D721Med (cell line): ENCODE measurements at regions not wholly inside any gene's neighbourhood (a gene's known extent, or its start where the extent isn't known, plus 50 kb on each side); places are given as distances from the start of the nearest gene placed in this dataset.

Experiments used
- DNase-seq: peaks from one replicate; pipeline ENCODE4 v3.0.0; 2011; ENCODE audit warnings: low spot score; ENCODE audit not compliant: insufficient read length
- FAIRE-seq: peaks from 2 replicates; lab custom pipeline; 2011; peaks lifted over from hg19 to GRCh38; lab: Jason Lieb, UNC
- TF ChIP-seq, protein P1 (sequence below): IDR thresholded peaks from 2 replicates; pipeline ENCODE4 v1.5.1; 2012; ENCODE audit warnings: mild to moderate bottlenecking, control low read depth; ENCODE audit not compliant: insufficient read depth; ENCODE audit errors: missing control alignments

- no peak for FAIRE-seq
- DNase-seq, result no peak
- TF ChIP-seq, protein P1, sequence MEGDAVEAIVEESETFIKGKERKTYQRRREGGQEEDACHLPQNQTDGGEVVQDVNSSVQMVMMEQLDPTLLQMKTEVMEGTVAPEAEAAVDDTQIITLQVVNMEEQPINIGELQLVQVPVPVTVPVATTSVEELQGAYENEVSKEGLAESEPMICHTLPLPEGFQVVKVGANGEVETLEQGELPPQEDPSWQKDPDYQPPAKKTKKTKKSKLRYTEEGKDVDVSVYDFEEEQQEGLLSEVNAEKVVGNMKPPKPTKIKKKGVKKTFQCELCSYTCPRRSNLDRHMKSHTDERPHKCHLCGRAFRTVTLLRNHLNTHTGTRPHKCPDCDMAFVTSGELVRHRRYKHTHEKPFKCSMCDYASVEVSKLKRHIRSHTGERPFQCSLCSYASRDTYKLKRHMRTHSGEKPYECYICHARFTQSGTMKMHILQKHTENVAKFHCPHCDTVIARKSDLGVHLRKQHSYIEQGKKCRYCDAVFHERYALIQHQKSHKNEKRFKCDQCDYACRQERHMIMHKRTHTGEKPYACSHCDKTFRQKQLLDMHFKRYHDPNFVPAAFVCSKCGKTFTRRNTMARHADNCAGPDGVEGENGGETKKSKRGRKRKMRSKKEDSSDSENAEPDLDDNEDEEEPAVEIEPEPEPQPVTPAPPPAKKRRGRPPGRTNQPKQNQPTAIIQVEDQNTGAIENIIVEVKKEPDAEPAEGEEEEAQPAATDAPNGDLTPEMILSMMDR, result no peak
Observed at GRCh38 chr4:129167640-129168260, 71.8 kb downstream of the C4orf33 start.

GRCh38 chr4:129172181-129172580, 76.2 kb downstream of the C4orf33 start:
- TF ChIP-seq, protein P1, result no peak
- DNase-seq (no peak), FAIRE-seq (no peak)

DNA sequence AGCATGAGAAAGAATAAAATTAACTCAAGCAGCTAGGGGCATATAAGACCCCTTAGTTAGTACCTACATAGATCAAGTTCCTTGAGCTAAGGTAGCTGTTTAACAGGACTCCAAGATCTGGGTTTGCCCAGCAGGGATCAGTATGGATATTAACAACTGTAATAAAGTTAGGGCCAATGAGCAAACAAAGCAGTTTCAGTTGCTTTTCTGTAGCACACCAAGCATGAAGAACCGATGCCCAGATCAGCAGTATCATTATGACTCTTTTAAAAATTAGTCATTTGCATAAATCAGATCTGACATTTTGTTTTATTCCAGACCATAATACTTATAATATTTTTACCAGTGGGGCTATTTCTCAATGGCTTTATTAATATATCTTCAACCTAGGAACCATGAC, 80.9 kb downstream of the C4orf33 start:
- FAIRE-seq, result no peak
- DNase-seq, result no peak
- TF ChIP-seq, protein P1, result no peak

DNA sequence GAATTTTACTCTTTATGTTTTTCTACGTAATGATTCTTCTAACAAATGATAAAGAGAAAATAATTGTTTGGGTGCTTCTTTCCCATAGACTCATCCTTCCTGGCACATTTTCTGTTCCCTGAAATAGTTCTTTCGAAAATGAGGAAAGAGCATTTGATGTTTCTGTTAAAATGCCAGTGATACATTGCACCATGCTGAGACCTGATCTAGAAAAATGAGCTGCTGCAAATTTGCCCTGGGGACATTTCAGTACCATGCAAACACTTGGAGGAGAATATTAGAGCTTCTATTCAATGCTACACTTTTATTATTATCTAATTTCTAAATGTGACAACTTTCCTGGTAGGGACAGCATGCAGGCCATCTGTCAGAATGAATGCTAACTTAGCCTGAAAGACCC, 83.3 kb downstream of the C4orf33 start:
- DNase-seq (no peak), FAIRE-seq (no peak)
- TF ChIP-seq, protein P1, result no peak

GRCh38 chr4:129189630-129190029, 93.7 kb downstream of the C4orf33 start:
- no peak for DNase-seq
- TF ChIP-seq, protein P1, result no peak
- no peak for FAIRE-seq

DNA sequence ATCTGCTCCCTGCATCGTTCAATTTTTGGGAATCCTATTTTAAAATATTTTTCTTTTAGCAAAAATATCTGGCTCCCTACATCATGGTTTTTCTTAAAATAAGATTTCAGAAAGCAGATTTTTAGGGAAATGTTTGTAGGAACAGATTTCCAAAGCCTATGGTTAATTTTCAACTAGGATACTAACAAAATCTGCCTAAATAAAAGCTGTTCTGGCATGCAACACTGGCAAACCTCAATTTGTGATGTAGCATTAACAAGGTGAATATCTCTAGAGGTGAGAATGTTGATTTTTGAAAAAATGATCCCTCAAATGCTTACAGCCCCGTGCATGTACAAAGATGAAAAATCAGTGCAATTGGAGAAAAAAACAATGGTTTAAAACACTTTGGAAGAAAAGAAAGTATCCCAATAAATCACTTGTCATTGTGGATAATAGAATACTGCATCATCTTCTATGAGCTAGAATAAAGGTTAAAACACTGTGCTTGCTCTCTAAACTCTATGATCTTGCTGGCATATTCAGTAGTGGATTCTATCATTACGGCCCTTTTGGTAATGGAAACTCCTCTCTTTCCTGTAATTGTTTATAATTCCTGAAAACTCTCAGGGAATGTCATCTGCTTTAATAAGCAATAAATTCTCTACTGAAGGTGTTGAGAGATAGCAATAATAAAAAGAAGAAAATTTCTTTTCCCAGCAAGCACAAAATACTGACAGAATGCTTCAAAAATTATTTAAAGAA, 97.6 kb downstream of the C4orf33 start:
- FAIRE-seq, result no peak
- TF ChIP-seq, protein P1, result no peak
- no peak for DNase-seq

- DNase-seq (no peak), FAIRE-seq (peak; percentile 77)
- TF ChIP-seq, protein P1, result no peak
Observed at GRCh38 chr4:129208481-129208880, 112.5 kb downstream of the C4orf33 start.
